SW 1271 (cell line): ENCODE measurements at regions not wholly inside any gene's neighbourhood (a gene's known extent, or its start where the extent isn't known, plus 50 kb on each side); places are given as distances from the start of the nearest gene placed in this dataset.
"Not testable (repeated sequence)": the region's sequence is repeated elsewhere in the genome, so short reads cannot be mapped to it uniquely, and the experiment has no call there.

Experiments
- DNase-seq, 2 experiments: peaks; one replicate each; lab custom pipeline; 2025; lab: John Stamatoyannopoulos, UW

GRCh38 chr6:144683216-144684070 is 398.3 kb downstream of the UTRN start:
- no peak for DNase-seq

GRCh38 chr6:144688713-144689112 is 403.6 kb downstream of the UTRN start:
- DNase-seq, result no peak

DNA sequence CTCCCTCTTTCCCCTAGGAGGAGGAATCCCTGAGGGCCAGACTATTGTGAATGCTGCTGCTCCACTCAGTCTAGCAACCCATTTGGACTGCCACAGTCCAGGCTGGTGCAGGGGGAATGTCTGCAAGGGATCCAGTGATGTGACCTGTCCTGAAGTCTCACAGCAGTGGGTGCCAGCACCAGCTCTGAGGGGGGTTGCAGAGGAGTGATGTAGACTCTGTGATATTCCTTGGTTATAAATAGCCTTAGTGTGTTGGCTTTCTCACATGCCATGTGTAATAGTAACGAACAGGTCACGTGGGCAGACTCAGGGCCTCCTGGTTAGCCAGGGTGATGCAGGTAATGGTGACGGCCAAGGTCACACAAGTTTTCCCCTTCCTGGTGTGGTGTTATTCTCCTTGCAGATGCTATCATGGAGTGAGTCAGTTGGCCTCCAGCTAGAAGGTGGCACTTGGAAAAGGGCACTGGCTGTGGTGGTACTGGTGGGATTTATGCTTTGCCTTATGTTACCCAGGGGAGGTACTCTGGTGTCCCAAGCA is 404.4 kb downstream of the UTRN start:
- no peak for DNase-seq

- no peak for DNase-seq
Observed at GRCh38 chr6:144690133-144690532, 405.0 kb downstream of the UTRN start.

DNA sequence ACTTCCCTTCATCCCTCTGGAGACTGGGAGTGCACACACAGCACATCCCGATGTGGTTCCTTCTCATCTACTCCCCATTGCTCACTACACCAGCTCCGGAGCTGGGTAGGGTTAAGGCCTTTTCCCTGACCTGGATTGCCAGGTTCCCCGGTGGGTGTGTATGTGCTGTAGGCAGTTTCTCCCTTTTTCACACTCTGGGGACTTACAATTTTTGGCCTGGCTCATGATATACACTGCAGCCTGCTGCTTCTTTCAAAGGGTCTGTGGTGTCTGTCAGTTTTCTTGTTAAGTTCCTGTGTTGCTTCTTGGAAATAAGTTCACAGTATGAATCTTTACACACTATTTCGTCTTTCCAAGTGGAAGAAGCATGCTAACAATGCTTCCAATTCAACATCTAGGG is 405.5 kb downstream of the UTRN start:
- no peak for DNase-seq

DNA sequence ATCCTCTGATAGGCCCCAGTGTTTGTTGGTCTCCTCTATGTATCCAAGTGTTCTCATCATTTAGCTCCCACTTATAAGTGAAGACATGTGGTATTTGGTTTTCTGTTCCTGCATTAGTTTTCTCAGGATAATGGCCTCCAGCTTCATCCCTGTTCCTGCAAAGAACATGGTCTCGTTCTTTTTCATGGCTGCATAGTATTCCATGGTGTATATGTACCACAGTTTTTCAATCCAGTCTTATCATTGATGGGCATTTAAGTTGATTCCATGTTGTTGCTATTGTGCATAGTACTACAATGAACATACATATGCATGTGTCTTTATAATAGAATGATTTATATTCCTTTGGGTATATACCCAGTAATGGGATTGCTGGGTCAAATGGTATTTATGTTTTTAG is 406.9 kb downstream of the UTRN start:
- DNase-seq, result not testable (repeated sequence)

- no peak for DNase-seq
Observed at GRCh38 chr6:144695858-144696533, 410.9 kb downstream of the UTRN start.

- no peak for DNase-seq
Observed at GRCh38 chr6:144696610-144697368, 411.7 kb downstream of the UTRN start.

GRCh38 chr6:144697369-144697760 is 412.2 kb downstream of the UTRN start:
- no peak for DNase-seq

- DNase-seq, result no peak
Observed at GRCh38 chr6:144697801-144698200, 412.7 kb downstream of the UTRN start.

- DNase-seq, result no peak
Observed at GRCh38 chr6:144702781-144703180, 417.6 kb downstream of the UTRN start.

DNA sequence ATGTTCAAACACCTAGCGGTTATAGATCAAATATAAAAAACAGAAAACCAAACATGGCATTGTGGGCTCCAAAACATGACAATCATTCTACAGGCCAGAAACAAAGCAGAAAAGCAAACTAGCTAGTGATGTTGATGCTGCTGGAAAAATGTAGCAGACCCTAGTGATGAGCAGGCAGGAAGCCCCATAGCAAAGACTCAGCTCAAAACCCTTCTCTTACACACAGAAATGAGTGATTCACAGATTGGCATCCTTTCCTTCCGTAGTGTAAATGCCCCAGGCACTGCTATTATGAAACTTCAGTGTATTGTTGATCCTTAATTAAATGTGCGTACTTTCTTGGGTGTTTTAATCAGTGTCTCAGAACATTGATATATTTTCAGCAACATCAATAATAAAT is 425.1 kb downstream of the UTRN start:
- DNase-seq, result peak; percentile 72 to 88

GRCh38 chr6:144711661-144712060 is 426.5 kb downstream of the UTRN start:
- no peak for DNase-seq

- no peak for DNase-seq
Observed at GRCh38 chr6:144712541-144712940, 427.4 kb downstream of the UTRN start.

- DNase-seq, result no peak
Observed at GRCh38 chr6:144714021-144714712, 429.0 kb downstream of the UTRN start.

- no peak for DNase-seq
Observed at GRCh38 chr6:144715344-144715743, 430.2 kb downstream of the UTRN start.

DNA sequence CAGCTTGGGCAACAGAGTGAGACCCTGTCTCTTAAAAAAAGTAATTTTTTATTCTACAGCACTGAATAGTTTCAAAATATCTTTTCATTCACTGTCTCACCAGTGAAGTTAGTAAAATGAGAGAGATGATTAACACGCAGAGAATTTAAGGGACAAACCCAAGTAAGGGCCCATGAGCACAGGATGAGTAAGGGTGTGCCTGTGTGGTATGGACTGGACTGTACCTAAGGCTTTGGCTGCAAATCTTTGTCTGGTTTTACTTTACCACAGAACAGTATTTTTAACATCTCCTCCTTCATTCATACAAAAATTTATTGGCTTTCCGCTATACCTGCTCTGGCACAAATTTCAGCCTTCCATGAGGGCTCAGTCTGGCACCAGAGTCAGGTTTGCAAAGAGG is 433.3 kb downstream of the UTRN start:
- no peak for DNase-seq

- DNase-seq, result no peak
Observed at GRCh38 chr6:144721232-144721631, 436.1 kb downstream of the UTRN start.

DNA sequence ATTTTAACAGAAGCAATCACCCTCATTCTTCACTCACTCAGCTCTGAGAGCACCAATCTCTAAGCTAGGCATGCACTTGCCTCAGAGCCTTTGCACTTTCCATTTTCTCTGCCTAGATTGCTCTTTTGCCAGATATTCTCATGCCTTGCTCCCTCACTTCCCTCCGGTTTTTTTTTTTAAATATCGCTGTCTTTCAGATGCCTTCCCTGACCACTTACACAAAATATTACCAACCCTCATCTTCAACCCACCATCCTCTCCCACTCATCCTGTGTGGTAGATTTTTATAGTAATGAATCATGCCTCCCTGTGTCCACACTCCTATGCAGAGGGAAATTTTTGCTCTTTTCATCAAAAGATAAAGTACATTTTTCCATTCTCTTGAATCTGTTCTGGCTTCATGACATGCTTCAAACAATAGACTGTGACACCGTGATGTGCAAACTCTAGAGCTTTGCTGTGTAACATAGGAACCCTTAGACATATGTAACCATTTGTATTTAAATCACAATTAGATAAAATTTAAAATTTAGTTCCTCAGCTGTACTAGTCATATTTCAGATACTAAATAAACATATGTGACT is 437.1 kb downstream of the UTRN start:
- no peak for DNase-seq

GRCh38 chr6:144722925-144723324 is 437.8 kb downstream of the UTRN start:
- no peak for DNase-seq

GRCh38 chr6:144723431-144723830 is 438.3 kb downstream of the UTRN start:
- DNase-seq, result no peak
